ENCODE measurements at regions not wholly inside any gene's neighbourhood (a gene's known extent, or its start where the extent isn't known, plus 50 kb on each side); places are given as distances from the start of the nearest gene placed in this dataset.

GRCh38 chr1:209062081-209062620 lies 521.4 kb upstream of the CAMK1G start:
- DNase-seq (ENCODE audit: low read depth in 2 of 2), result no peak

GRCh38 chr1:209062863-209063262 lies 520.7 kb upstream of the CAMK1G start:
- DNase-seq (ENCODE audit: low read depth in 2 of 2), result no peak

GRCh38 chr1:209063767-209064659 lies 519.5 kb upstream of the CAMK1G start:
- no peak for DNase-seq (ENCODE audit: low read depth in 2 of 2)

GRCh38 chr1:209064850-209065706 lies 518.4 kb upstream of the CAMK1G start:
- DNase-seq (ENCODE audit: low read depth in 2 of 2), result no peak

DNA sequence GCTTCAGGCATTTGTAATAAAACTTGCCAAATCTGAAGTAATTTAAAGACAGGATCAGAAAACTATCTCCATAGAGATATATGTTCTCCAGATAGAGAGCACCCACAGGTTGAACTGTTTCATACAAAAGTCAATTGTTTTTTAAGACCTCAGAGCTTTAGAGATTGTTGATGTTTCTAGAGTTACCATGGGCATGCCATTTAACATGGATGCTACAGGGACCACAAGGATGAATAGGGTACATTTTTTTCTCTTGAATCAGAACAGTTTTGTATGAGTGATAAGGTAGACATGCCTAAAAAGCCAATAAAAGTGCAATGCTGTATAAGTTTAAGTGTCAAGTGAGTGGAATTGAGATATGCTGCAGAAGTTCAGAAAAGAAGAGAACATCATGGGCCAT lies 511.0 kb upstream of the CAMK1G start:
- no peak for DNase-seq (ENCODE audit: low read depth in 2 of 2)

DNA sequence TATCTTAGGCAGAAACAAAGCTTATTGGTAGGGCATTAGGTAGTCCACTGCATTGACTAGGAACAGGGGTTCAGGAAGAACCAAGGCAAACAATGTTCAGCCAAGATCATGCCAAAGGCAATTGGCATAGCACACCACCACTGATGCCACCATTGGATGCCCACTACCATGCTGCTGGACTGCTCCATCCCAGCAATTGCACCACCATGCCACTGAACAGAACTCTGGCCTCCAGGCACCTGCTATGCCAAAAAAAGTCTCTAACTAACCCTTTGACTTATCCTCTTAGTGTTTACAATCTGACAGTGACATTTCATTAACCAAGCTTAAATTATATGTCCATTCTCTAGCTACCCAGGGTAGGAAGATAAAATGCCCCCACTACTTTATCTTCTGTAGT lies 509.6 kb upstream of the CAMK1G start:
- no peak for DNase-seq (ENCODE audit: low read depth in 2 of 2)

DNA sequence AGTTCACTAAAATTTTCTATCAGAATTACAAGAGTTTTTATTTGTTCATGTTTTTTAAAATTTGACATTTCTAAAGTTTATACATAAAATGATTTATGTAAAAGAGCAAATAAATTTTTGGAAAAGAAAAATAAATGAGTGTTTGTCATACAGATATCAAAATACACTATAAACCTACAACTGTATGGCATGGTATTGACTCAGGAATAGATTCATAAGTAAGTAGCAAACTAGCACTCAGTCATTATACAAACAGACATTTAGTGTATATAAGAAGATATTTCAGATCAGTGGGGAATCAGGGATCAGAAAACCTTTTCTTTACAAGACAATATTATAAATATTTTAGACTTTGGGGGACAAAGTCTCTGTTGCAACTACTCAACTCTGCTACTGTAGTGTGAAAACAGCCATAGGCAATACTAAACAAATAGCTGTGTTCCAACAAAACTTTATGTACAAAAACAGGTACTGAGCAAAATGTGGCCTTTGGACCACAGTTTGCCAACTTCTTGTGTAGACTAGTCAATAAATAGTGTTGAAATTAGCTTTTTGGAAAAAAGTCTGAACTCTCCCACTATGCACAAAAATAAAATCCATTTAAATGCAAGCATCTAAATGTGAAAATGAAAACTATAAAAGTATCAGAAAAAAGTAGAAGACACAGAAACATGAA lies 508.8 kb upstream of the CAMK1G start:
- no peak for DNase-seq (ENCODE audit: low read depth in 2 of 2)

DNA sequence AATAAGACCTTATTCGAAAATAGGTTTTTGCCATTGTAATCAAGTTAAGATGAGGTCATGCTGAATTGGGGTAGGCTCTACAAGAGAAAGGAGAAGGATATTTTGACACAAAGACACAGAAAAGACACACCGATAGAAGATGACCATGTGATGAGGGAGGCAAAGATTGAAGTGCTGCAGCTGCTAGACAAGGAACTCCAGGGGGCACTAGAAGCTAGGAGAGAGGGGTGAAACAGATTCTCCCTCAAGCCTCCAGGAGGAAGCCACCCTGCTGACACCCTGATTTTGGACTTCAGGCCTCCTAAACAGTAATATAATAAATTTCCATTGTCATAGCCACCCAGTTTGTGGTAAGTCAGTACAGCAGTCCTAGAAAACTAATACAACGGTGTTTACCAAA lies 506.8 kb upstream of the CAMK1G start:
- no peak for DNase-seq (ENCODE audit: low read depth in 2 of 2)

GRCh38 chr1:209080170-209080781 lies 503.2 kb upstream of the CAMK1G start:
- no peak for DNase-seq (ENCODE audit: low read depth in 2 of 2)

GRCh38 chr1:209086486-209087192 lies 496.9 kb upstream of the CAMK1G start:
- DNase-seq (ENCODE audit: low read depth in 2 of 2), result no peak

DNA sequence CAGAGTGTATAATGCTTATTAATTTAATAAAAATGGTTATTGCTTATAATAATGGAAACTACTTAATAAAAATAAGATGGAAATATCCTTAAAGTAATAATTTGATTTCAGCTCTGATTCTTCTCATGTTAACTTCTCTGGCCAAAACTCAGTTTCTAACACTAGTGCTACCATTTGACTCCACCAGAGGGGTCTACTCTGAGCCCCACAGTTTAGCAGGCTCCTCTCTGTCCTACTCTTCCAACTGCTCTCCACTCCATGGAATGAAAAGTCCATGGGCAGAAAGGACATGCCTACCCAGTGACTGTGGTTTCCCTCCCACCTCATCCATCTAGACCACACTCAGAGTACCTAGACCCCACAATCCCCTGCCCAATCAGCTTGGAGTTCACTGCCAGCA lies 489.1 kb upstream of the CAMK1G start:
- no peak for DNase-seq (ENCODE audit: low read depth in 2 of 2)

DNA sequence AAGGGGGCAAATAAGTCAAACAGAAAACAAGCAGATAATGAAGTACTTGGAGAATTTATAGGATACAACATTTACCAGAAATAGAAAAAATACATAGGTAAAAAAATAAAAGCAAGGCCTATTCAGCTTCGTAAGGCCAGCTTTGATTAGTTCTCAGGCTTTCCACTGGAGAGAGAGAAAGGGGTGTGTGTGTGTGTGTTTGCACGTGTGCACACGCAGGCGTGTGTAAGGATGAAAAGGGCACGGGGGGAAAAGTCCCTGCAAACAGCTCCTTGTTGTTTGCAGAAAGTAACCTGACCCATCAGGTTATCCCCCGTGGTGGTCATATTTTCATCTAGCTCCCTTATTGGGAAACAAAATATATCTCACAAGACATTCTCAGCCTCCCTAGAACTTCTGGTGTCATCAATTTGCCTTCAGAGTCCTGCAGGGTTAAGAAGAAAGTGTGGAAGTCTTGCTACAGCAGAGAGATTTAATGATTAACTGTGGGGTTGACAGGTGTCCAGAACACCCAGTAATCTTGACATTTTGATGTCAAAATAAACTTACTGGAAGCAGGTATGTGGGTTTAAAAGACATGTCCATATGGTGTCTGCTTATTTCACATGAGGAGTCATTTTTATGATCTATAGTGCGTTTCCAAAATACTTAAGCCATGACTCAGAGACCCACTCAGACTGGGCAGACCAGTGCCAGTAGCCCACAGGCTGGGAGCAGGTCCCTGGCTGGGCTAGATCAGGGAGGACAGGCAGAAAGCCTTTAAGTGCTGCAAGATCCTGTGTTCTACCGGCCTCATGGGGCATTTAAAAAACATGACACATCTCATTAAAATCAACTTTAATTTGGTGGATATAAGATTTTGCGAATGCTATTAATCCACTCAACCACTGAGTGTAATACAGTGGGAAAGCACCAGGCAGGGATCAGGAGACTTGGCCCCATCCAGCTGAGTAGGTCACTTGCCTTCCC lies 487.6 kb upstream of the CAMK1G start:
- no peak for DNase-seq (ENCODE audit: low read depth in 2 of 2)

DNA sequence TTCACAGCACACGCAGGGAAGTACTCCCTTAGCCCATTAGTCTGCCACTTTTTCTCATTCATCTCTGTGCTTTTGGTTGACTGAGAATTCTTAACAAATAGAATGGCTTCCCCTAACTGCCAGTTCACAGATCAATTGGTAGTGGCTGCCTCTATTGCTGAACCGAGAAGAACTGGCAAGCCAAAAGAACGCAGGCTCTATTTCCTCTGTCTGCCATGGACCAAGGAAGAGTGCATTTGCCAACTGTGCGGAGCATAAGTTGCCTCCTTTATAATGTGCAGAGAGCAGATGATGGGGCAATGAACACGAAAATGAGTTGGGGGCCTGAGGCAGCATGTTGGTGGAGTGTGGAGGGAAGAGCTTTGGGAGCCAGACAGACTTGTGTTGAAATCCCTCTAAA lies 483.1 kb upstream of the CAMK1G start:
- DNase-seq (ENCODE audit: low read depth in 2 of 2), result no peak

DNA sequence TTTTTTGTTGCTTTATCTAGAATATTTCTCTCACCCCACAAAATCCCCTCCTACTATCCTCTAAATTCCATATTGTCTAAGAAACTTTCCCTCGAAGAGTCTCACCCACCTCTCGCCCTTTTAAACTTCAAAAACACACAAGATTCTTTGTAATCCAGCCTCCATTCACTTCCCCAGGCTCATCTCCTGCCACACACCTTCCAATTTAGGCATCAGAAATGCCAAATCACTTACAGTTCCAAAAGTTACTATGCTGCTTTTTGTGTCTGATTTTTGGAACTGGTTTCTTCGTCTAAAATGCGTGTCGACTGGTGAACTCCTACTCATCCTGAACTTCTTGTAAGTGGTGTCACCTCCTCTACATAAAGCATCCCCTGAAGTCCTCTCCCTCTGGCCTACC lies 482.4 kb upstream of the CAMK1G start:
- no peak for DNase-seq (ENCODE audit: low read depth in 2 of 2)

GRCh38 chr1:209102120-209102519 lies 481.4 kb upstream of the CAMK1G start:
- DNase-seq (ENCODE audit: low read depth in 2 of 2), result no peak

DNA sequence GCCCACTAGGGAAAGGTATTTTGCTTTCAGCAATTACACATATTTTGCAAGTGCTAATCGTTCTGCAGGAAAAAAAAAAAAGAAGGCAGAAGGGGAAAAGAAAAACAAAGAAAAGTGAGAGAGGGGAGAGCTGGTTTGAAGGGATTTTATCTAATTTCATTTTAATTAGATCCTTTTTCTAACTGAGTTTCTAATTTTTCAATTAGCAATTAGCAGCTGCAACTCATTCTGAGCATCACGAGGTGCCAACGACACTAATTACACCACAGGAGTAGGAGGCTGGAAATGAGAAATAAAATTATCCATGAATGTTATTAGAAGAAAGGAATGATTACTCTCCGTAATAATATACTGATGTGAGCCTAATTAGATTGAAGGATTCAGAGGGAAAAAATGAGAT lies 481.0 kb upstream of the CAMK1G start:
- DNase-seq (ENCODE audit: low read depth in 2 of 2), result no peak

- DNase-seq (ENCODE audit: low read depth in 2 of 2), result no peak
Measured at GRCh38 chr1:209103092-209103491, 480.4 kb upstream of the CAMK1G start.

DNA sequence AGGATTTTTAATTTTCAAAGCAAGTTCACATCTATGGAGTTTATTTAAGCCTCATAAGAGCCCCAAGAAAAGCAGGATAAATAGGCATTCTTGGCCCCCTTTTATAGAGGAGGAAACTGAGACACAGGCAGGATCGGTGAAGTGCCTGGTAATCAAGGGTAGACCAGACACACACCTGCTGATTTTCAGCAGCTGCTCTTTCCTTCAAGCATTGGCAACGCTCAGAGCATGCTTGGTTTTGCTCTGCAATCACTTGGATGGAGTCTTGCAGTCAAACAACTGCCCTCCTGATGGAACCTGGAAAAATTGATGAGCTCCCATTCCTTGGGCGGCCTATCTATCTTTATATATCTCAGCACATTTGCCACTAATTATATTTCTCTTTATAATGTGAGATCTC lies 478.9 kb upstream of the CAMK1G start:
- no peak for DNase-seq (ENCODE audit: low read depth in 2 of 2)

DNA sequence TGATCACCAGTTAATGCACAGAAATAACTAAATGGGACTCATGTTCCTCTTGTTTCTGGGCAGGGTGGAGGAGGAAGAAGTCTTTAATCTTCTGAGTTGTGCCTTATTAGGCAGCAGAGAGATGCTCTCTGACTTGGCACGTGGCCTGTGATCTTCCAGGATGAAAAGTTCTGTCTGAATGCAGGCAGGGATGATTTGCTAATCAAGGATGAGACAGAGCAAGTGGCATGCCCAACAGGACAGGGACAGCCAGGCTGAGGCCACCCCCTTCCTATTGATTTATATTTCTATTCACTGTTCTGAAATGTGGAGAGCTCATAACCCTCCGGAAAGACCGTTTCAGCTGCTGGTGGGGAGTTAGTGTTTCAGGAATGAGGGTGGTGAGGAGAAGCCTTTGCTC lies 477.8 kb upstream of the CAMK1G start:
- DNase-seq (ENCODE audit: low read depth in 2 of 2), result no peak

DNA sequence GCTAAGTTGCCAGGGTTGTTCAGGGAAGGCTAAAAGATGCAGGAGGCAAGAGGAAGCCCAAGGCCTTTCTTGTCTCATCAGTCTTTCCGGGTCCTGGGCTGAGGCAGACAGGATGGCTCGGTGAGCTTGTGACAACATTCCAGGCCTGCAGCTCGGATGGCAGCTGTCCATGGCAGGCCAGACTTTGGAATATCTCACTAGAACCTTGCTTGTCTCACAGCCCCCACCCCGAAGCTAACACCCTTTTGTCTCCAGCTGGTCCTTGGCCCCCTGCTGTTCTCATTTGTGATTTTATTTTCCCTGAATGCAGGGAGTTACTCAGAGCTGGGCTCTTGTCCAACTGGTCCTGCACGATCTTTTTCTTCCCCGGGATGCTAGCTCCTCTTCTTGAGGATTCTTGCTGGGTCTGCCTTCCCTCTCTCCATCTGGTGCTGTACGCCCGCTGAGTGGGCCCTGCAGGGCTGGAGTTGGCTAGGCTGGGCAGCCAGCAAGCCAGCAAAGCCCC lies 477.2 kb upstream of the CAMK1G start:
- DNase-seq (ENCODE audit: low read depth in 2 of 2), result no peak
